H1 (cell line): ENCODE measurements at regions not wholly inside any gene's neighbourhood (a gene's known extent, or its start where the extent isn't known, plus 50 kb on each side); places are given as distances from the start of the nearest gene placed in this dataset.

Source experiments
- CTCF ChIA-PET: fragments of 300-600 bp; sonication (Branson Sonifier 250); formaldehyde crosslinking; loops from one replicate; lab custom pipeline; 2021; ENCODE audit not compliant: partially characterized antibody; lab: Charles Lee
- POLR2A ChIA-PET: fragments of 300-600 bp; sonication (Branson Sonifier 250); formaldehyde crosslinking; loops from one replicate; lab custom pipeline; 2021; ENCODE audit warnings: inconsistent platforms; ENCODE audit not compliant: partially characterized antibody; lab: Charles Lee
- DNase-seq, 2 experiments: peaks; one replicate each; pipeline versions ENCODE4 v3.0.0 to v3.0.0-alpha.2; 2010 to 2022; ENCODE audit warnings: low spot score in 2 of 2, low read depth in 1 of 2, mixed read lengths in 1 of 2
- FAIRE-seq: peaks from 2 replicates; lab custom pipeline; 2011; peaks lifted over from hg19 to GRCh38; lab: Jason Lieb, UNC
- H2AFZ ChIP-seq: 2 replicates; pipeline ENCODE4 v1.8.1; 2012; ENCODE audit warnings: low read length, inconsistent platforms
- H2AK5ac ChIP-seq: 2 replicates; pipeline ENCODE4 v1.6.1; 2013; ENCODE audit warnings: low read depth, low read length
- H2BK120ac ChIP-seq: replicated peaks from 2 replicates; pipeline ENCODE3; 2013; ENCODE audit warnings: low read depth, low read length, inconsistent platforms
- H2BK12ac ChIP-seq: 2 replicates; pipeline ENCODE4 v1.6.1; 2013; ENCODE audit warnings: low read depth, low read length
- H2BK15ac ChIP-seq: 2 replicates; pipeline ENCODE4 v1.6.1; 2013; ENCODE audit warnings: low read length
- H2BK20ac ChIP-seq: 2 replicates; pipeline ENCODE4 v1.6.1; 2013; ENCODE audit warnings: low read length
- H2BK5ac ChIP-seq: 2 replicates; pipeline ENCODE4 v1.6.1; 2013; ENCODE audit warnings: low read depth, low read length
- H3K14ac ChIP-seq: 2 replicates; pipeline ENCODE4 v1.6.1; 2013; ENCODE audit warnings: inconsistent platforms; ENCODE audit not compliant: insufficient read length
- H3K18ac ChIP-seq: 2 replicates; pipeline ENCODE4 v1.6.1; 2013; ENCODE audit warnings: low read length; ENCODE audit errors: extremely low read depth
- H3K23ac ChIP-seq: 2 replicates; pipeline ENCODE4 v1.6.1; 2013; ENCODE audit warnings: inconsistent platforms; ENCODE audit not compliant: insufficient read length
- H3K23me2 ChIP-seq: 2 replicates; pipeline ENCODE4 v1.6.1; 2013; ENCODE audit warnings: low read depth, low read length
- H3K27ac ChIP-seq: 2 replicates; pipeline ENCODE4 v1.6.1; 2011; ENCODE audit warnings: low read depth, low read length, inconsistent platforms
- H3K27me3 ChIP-seq, 4 experiments: replicated peaks in 1 of 4; 1 replicate in 1 of 4; 2 replicates in 3 of 4; pipeline versions ENCODE4 v1.6.1 to v1.8.1; 2011 to 2013; ENCODE audit warnings: low read length in 3 of 4, mild to moderate bottlenecking in 3 of 4, inconsistent platforms in 2 of 4, mixed read lengths in 2 of 4, moderate library complexity in 1 of 4; ENCODE audit not compliant: control insufficient read depth in 3 of 4, insufficient read depth in 3 of 4; ENCODE audit errors: extremely low read depth in 1 of 4
- H3K36me3 ChIP-seq, 4 experiments: 2 replicates each; pipeline versions ENCODE4 v1.6.1 to v1.8.1; 2011 to 2013; ENCODE audit warnings: mild to moderate bottlenecking in 4 of 4, low read length in 3 of 4, moderate library complexity in 2 of 4, control low read depth in 1 of 4, inconsistent platforms in 1 of 4; ENCODE audit not compliant: insufficient read depth in 4 of 4, control insufficient read depth in 2 of 4
- H3K4ac ChIP-seq: replicated peaks from 2 replicates; pipeline ENCODE3; 2013; ENCODE audit warnings: low read length, low read depth, mixed read lengths, inconsistent platforms; ENCODE audit not compliant: insufficient read length
- H3K4me1 ChIP-seq, 4 experiments: replicated peaks in 1 of 4; 1 replicate in 1 of 4; 2 replicates in 3 of 4; pipeline versions ENCODE4 v1.6.1 to v1.8.1; 2011 to 2013; ENCODE audit warnings: low read length in 3 of 4, inconsistent platforms in 2 of 4, mixed read lengths in 1 of 4; ENCODE audit not compliant: insufficient read depth in 4 of 4, control insufficient read depth in 3 of 4
- H3K4me2 ChIP-seq, 2 experiments: 2 replicates each; pipeline versions ENCODE4 v1.6.1 to v1.8.1; 2011 to 2013; ENCODE audit warnings: low read depth in 2 of 2, low read length in 2 of 2, control low read depth in 1 of 2, inconsistent platforms in 1 of 2, mild to moderate bottlenecking in 1 of 2; ENCODE audit not compliant: insufficient read depth in 1 of 2
- H3K4me3 ChIP-seq, 4 experiments: fragments of 200-600, 300-600 bp in 1 of 4; sonication (generic), shearing (Covaris generic), sonication (Bioruptor Twin) in 1 of 4; 2 replicates each; pipeline versions ENCODE4 v1.5.1 to v1.8.1; 2011 to 2016; ENCODE audit warnings: low read length in 4 of 4, low read depth in 3 of 4, control low read depth in 2 of 4, inconsistent platforms in 2 of 4, mild to moderate bottlenecking in 2 of 4, mixed read lengths in 1 of 4, moderate library complexity in 1 of 4; ENCODE audit not compliant: insufficient read depth in 2 of 4; ENCODE audit errors: extremely low read depth in 1 of 4
- H3K56ac ChIP-seq: replicated peaks from 2 replicates; pipeline ENCODE3; 2013; ENCODE audit warnings: low read depth, mild to moderate bottlenecking, mixed read lengths, low read length, inconsistent platforms; ENCODE audit not compliant: insufficient read length
- H3K79me1 ChIP-seq: 2 replicates; pipeline ENCODE4 v1.6.1; 2013; ENCODE audit warnings: low read depth, low read length, control low read depth
- H3K79me2 ChIP-seq, 2 experiments: 2 replicates each; pipeline versions ENCODE4 v1.6.1 to v1.8.1; 2012 to 2013; ENCODE audit warnings: low read length in 2 of 2, mild to moderate bottlenecking in 2 of 2, inconsistent platforms in 1 of 2; ENCODE audit not compliant: insufficient read depth in 2 of 2, control insufficient read depth in 1 of 2
- H3K9ac ChIP-seq, 4 experiments: replicated peaks in 1 of 4; 1 replicate in 1 of 4; 2 replicates in 3 of 4; pipeline versions ENCODE4 v1.6.1 to v1.8.1; 2011 to 2013; ENCODE audit warnings: low read depth in 3 of 4, low read length in 3 of 4, control low read depth in 2 of 4, mild to moderate bottlenecking in 2 of 4, moderate library complexity in 2 of 4, inconsistent platforms in 1 of 4; ENCODE audit errors: extremely low read depth in 1 of 4
- H3K9me3 ChIP-seq, 2 experiments: 2 replicates each; pipeline versions ENCODE4 v1.6.1 to v1.8.1; 2012 to 2013; ENCODE audit warnings: mild to moderate bottlenecking in 2 of 2, moderate library complexity in 2 of 2, control low read depth in 1 of 2, inconsistent platforms in 1 of 2, low read depth in 1 of 2, low read length in 1 of 2, mixed read lengths in 1 of 2; ENCODE audit not compliant: insufficient read depth in 2 of 2
- H4K20me1 ChIP-seq, 2 experiments: replicated peaks in 1 of 2; 2 replicates each; pipeline versions ENCODE3 to v1.8.1; 2011 to 2013; ENCODE audit warnings: inconsistent platforms in 2 of 2, low read length in 2 of 2, mild to moderate bottlenecking in 1 of 2; ENCODE audit not compliant: insufficient read depth in 2 of 2, control insufficient read depth in 1 of 2
- H4K5ac ChIP-seq: 2 replicates; pipeline ENCODE4 v1.6.1; 2013; ENCODE audit warnings: low read length, low read depth, mixed read lengths, inconsistent platforms; ENCODE audit not compliant: insufficient read length
- H4K8ac ChIP-seq: 2 replicates; pipeline ENCODE4 v1.8.0; 2013; ENCODE audit warnings: mild to moderate bottlenecking, moderate library complexity, low read length, inconsistent platforms; ENCODE audit not compliant: insufficient read depth; ENCODE audit errors: extremely low read depth
- H4K91ac ChIP-seq: replicated peaks from 2 replicates; pipeline ENCODE3; 2013; ENCODE audit warnings: low read length, mixed read lengths, inconsistent platforms; ENCODE audit not compliant: insufficient read length
- ATF3 ChIP-seq: IDR thresholded peaks from 2 replicates; pipeline ENCODE4 v1.6.1; 2011; ENCODE audit warnings: low read depth, mild to moderate bottlenecking, low read length; ENCODE audit not compliant: insufficient read depth
- BACH1 ChIP-seq: IDR thresholded peaks from 2 replicates; pipeline ENCODE4 v1.6.1; 2012; ENCODE audit warnings: low read length, improper control_type of control experiment
- GABPA ChIP-seq: IDR thresholded peaks from 2 replicates; pipeline ENCODE4 v1.6.1; 2011; ENCODE audit warnings: mild to moderate bottlenecking, low read length, moderate library complexity, borderline replicate concordance; ENCODE audit not compliant: insufficient read depth
- GTF2F1 ChIP-seq: IDR thresholded peaks from 2 replicates; pipeline ENCODE4 v1.6.1; 2012; ENCODE audit warnings: low read depth, low read length, improper control_type of control experiment, borderline replicate concordance
- MAFK ChIP-seq: IDR thresholded peaks from 2 replicates; pipeline ENCODE4 v1.6.1; 2012; ENCODE audit warnings: low read depth, mild to moderate bottlenecking, improper control_type of control experiment, low read length
- TCF12 ChIP-seq: IDR thresholded peaks from 2 replicates; pipeline ENCODE4 v1.6.1; 2011; ENCODE audit warnings: low read depth, mild to moderate bottlenecking, low read length
- TEAD4 ChIP-seq: IDR thresholded peaks from 2 replicates; pipeline ENCODE4 v1.6.1; 2012; ENCODE audit warnings: low read depth, low read length, inconsistent platforms, mixed read lengths
- YY1 ChIP-seq: IDR thresholded peaks from 2 replicates; pipeline ENCODE4 v1.6.1; 2011; ENCODE audit warnings: low read depth, mild to moderate bottlenecking, low read length
- WGBS, 2 experiments: shearing (Covaris generic) in 1 of 2; methylation state at CpG; one replicate each; pipeline versions ENCODE4 v1.1.6 to v1.1.7; 2013 to 2015; ENCODE audit warnings: low lambda C conversion rate in 2 of 2, mixed read lengths in 2 of 2, inconsistent platforms in 1 of 2, low coverage in 1 of 2, missing lambda C conversion rate in 1 of 2; ENCODE audit not compliant: insufficient replicate concordance in 2 of 2, insufficient coverage in 1 of 2, insufficient read length in 1 of 2; ENCODE audit errors: extremely low coverage in 1 of 2, missing lambda C conversion rate in 1 of 2; 5-methylcytosine and 5-hydroxymethylcytosine counted together

GRCh38 chr15:62228604-62229003, 63.5 kb upstream of the C2CD4B start:
- POLR2A ChIA-PET = no interaction called here
- Histone ChIP-seq H3K4me2 (no peak overlapping the region), H2BK5ac (no peak overlapping the region), H3K9ac (no peak overlapping the region), H3K27me3 (no peaks in the 10 kb centered on the region; a peak in 1 of 7 replicates), H3K23ac (no peak overlapping the region), H4K20me1 (no peaks in the 10 kb centered on the region), H2BK15ac (no peak overlapping the region), H3K18ac (no peak overlapping the region), H3K27ac (no peak overlapping the region), H3K36me3 (no peaks in the 10 kb centered on the region), H3K79me1 (no peaks in the 10 kb centered on the region; the same call in 1 of the 2 replicates), H3K4me3 (no peak overlapping the region), H2BK12ac (no peak overlapping the region), H3K4me1 (no peaks in the 10 kb centered on the region), H4K8ac (no peak overlapping the region), H3K9me3 (no peaks in the 10 kb centered on the region), H3K23me2 (no peaks in the 10 kb centered on the region), H4K5ac (no peak overlapping the region), H2AK5ac (no peak overlapping the region), H2AFZ (no peak overlapping the region), H3K79me2 (no peaks in the 10 kb centered on the region), H3K56ac (no peak overlapping the region), H2BK20ac (no peak overlapping the region), H3K4ac (no peak overlapping the region), H2BK120ac (no peak overlapping the region), H4K91ac (no peak overlapping the region), H3K14ac (no peak overlapping the region)
- CTCF ChIA-PET = interaction anchor here (0.6 to 3.4 kb wide), 7 partner anchors 13 to 145 kb away, joined by 3 to 13 read pairs (median 3); no protein-coding TSS in a partner anchor
- DNase-seq (no peak), FAIRE-seq (no peak)
- 94% methylated on average over 1 of the region's 1 CpG; no CpG with 5 or more reads in 1 of the 2 experiments for WGBS, 2 experiments
- no peak for TF ChIP-seq ATF3
- no peak for TF ChIP-seq YY1
- no peak for TF ChIP-seq MAFK
- TF ChIP-seq GTF2F1 = no peak
- TF ChIP-seq TEAD4 = no peak
- TF ChIP-seq GABPA = no peak
- TF ChIP-seq BACH1 = no peak
- TF ChIP-seq TCF12 = no peak
